Colonic mucosa (tissue), 4 donors: ENCODE measurements at regions not wholly inside any gene's neighbourhood (a gene's known extent, or its start where the extent isn't known, plus 50 kb on each side); places are given as distances from the start of the nearest gene placed in this dataset.

Experiments used
- DNase-seq: peaks from one replicate; pipeline ENCODE4 v3.0.0-alpha.2; 2020
- H3K27ac ChIP-seq: fragments of 200-600 bp; one replicate; pipeline ENCODE4 v1.8.0; 2021
- H3K27me3 ChIP-seq: fragments of 200-600 bp; one replicate; pipeline ENCODE4 v1.8.0; 2021
- H3K36me3 ChIP-seq: fragments of 200-600 bp; one replicate; pipeline ENCODE4 v1.8.0; 2021
- H3K4me1 ChIP-seq: fragments of 200-600 bp; one replicate; pipeline ENCODE4 v1.8.0; 2021; ENCODE audit warnings: mild to moderate bottlenecking
- H3K4me3 ChIP-seq: fragments of 200-600 bp; one replicate; pipeline ENCODE4 v1.8.0; 2021
- H3K9ac ChIP-seq, 2 donors: one replicate each; pipeline ENCODE4 v1.7.0; 2013; ENCODE audit warnings: control low read depth in 2 of 2, low read depth in 2 of 2, low read length in 2 of 2
- H3K9me3 ChIP-seq: fragments of 200-600 bp; one replicate; pipeline ENCODE4 v1.8.0; 2021
- intact Hi-C: fragments of 100-400 bp; cut with DNase I; formaldehyde crosslinking; loops from one replicate; pipeline ENCODE4 v1.14.1; 2022
- TF ChIP-seq, protein P1 (sequence below): fragments of 200-600 bp; IDR thresholded peaks from one replicate; pipeline ENCODE4 v1.8.0; 2022; ENCODE audit warnings: antibody characterized with exemption, mild to moderate bottlenecking
- donor health status: healthy.
- donor health status: DM: no; HTN: no; CAD: no.
- donor health status: DM: no; HTN: no; CAD: no.

DNA sequence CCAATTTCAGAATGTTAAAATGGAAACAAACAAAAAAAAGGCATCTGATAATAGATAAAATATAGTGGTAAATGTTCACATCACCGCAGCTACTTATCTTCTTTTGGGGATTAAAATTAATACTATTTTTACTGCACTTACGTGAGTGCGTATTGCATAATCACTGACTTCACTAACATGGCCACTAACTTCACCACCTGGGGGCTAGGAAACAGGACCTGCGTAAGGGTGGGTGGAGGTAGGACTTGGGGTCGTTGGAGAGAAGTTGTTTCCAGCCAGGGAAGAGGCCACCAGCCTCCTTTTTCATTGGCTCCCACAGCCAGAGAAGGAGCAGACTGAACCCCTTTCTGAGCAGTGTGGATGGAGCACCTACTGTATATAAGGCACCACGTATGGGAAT is 166.4 kb downstream of the SALL1 start:
- no peak for DNase-seq
- no peak overlapping the region for H3K9ac ChIP-seq
- no peak overlapping the region for H3K4me3 ChIP-seq
- intact Hi-C loops, result no loop called here
- H3K9me3 ChIP-seq, result no peaks in the 10 kb centered on the region
- TF ChIP-seq, protein P1, sequence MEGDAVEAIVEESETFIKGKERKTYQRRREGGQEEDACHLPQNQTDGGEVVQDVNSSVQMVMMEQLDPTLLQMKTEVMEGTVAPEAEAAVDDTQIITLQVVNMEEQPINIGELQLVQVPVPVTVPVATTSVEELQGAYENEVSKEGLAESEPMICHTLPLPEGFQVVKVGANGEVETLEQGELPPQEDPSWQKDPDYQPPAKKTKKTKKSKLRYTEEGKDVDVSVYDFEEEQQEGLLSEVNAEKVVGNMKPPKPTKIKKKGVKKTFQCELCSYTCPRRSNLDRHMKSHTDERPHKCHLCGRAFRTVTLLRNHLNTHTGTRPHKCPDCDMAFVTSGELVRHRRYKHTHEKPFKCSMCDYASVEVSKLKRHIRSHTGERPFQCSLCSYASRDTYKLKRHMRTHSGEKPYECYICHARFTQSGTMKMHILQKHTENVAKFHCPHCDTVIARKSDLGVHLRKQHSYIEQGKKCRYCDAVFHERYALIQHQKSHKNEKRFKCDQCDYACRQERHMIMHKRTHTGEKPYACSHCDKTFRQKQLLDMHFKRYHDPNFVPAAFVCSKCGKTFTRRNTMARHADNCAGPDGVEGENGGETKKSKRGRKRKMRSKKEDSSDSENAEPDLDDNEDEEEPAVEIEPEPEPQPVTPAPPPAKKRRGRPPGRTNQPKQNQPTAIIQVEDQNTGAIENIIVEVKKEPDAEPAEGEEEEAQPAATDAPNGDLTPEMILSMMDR, result no peak
- no peaks in the 10 kb centered on the region for H3K4me1 ChIP-seq
- no peak overlapping the region for H3K27ac ChIP-seq
- H3K27me3 ChIP-seq, result no peaks in the 10 kb centered on the region
- no peaks in the 10 kb centered on the region for H3K36me3 ChIP-seq

DNA sequence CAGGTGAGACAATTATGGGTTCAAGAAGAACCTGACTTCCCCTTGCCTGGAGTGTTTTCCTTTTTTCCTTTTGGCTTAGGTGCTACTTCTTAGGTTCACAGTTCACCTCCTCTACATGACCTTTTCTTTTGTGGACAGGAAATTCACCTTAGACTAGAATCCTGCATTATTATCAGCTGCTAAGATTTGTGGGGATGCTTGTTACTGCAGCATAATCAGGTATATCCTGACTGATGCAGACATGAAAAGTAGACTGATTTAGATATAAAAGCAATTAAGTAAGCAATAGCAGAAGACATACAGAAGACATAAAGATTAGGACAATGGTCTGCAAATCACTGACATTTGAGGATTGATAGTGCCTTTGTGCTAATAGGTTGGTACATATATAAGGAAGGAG is 168.3 kb downstream of the SALL1 start:
- no peaks in the 10 kb centered on the region for H3K27me3 ChIP-seq
- no peak overlapping the region for H3K9ac ChIP-seq

DNA sequence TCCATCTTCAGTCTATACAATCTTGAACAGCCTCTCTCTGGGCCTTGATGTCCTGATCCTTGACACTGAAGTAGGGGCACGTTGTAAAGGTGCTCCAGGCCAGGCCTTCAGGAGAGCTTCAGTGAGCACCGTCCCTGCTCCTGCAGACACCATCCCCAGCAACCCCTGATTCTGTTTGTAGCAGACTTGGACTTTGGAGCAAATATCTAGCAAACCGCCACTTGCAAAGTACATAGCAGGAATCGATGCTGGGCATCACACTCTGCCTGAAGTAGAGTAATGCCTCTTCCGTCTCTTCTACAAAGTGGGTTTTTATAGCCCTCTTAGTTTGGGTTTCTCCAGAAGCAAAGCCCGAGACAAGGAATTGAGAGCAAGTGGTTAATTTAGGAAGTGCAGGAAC is 169.1 kb downstream of the SALL1 start:
- intact Hi-C loops, result no loop called here
- H3K4me3 ChIP-seq, result no peak overlapping the region
- no peaks in the 10 kb centered on the region for H3K4me1 ChIP-seq
- no peaks in the 10 kb centered on the region for H3K36me3 ChIP-seq
- no peak for DNase-seq
- H3K9me3 ChIP-seq, result no peaks in the 10 kb centered on the region
- no peak overlapping the region for H3K27ac ChIP-seq
- TF ChIP-seq, protein P1, result no peak
- no peak overlapping the region for H3K9ac ChIP-seq
- H3K27me3 ChIP-seq, result no peaks in the 10 kb centered on the region

More for the DNA sequence above, 168.3 kb downstream of the SALL1 start:
- H3K27ac ChIP-seq, result no peak overlapping the region
- TF ChIP-seq, protein P1, result no peak
- H3K9me3 ChIP-seq, result no peaks in the 10 kb centered on the region
- no peaks in the 10 kb centered on the region for H3K36me3 ChIP-seq
- DNase-seq, result no peak
- H3K4me3 ChIP-seq, result no peak overlapping the region
- intact Hi-C loops, result no loop called here
- H3K4me1 ChIP-seq, result no peaks in the 10 kb centered on the region

DNA sequence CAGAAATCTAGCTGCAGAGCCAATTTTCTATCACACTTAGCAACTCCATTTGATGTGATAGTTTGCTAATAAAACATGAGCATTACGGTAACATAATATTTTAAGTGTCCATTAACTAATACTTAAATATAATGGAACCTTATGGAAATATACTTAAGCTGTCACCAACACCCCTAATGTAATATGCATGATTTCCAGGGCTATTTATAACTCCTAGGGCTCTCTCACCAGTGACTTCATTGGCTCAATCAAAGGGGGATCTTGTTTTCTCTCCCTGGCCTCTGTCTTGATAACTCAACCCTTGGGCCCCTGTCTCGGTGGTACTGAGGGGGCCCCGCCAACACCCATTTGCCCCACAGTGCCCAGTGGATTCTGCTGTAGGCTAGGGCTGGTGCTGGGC is 170.4 kb downstream of the SALL1 start:
- H3K4me3 ChIP-seq, result no peak overlapping the region
- H3K4me1 ChIP-seq, result no peaks in the 10 kb centered on the region
- no peak for DNase-seq
- no peaks in the 10 kb centered on the region for H3K9me3 ChIP-seq
- H3K36me3 ChIP-seq, result no peaks in the 10 kb centered on the region
- TF ChIP-seq, protein P1, result no peak
- H3K27ac ChIP-seq, result no peak overlapping the region
- no peak overlapping the region for H3K9ac ChIP-seq
- H3K27me3 ChIP-seq, result no peaks in the 10 kb centered on the region
- intact Hi-C loops, result no loop called here

DNA sequence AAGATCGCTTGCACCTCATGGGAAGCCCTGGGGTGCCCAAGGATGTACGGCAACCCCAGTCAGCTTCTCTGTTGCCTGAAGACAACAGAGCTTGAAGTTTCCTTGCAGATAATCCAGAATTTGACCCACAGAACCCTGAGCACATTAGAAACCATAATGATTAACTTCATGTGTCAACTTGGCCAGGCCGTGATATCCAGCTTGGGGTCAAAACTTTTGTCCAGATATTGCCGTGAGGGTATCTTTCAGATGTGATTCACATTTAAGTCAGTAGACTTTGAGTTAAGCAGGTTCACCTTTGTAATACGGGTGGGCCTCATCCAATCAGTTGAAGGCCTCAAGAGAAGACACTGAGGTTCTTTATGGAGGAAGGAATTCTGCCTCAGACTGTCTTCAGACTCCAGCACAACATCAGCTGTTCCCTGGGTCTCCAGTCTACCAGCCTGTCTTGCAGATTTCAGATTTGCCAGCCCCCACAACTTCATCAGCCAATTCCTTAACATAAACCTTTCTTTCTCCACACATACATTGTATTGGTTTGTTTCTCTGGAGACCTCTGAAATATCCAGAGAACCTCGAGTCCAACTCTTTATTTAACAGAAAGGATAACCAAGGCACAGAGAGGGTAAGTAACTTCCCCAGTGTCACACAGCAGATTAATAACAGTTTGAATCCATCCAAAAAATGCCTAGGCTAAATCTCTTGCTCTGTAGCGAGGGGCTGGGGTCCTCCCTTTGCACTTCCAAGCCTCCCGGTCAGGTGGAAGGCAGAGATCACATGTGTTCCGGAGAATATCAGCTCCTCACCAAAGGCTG is 171.1 kb downstream of the SALL1 start:
- Histone ChIP-seq H3K27ac (no peak overlapping the region), H3K9ac (no peak overlapping the region), H3K4me1 (no peaks in the 10 kb centered on the region), H3K4me3 (no peak overlapping the region), H3K27me3 (no peaks in the 10 kb centered on the region), H3K9me3 (no peaks in the 10 kb centered on the region), H3K36me3 (no peaks in the 10 kb centered on the region)
- DNase-seq, result no peak
- TF ChIP-seq, protein P1, result no peak
- intact Hi-C loops, result no loop called here
